Panc1 (cell line): ENCODE measurements at regions not wholly inside any gene's neighbourhood (a gene's known extent, or its start where the extent isn't known, plus 50 kb on each side); places are given as distances from the start of the nearest gene placed in this dataset.

ENCODE experiments used
- ATAC-seq: fragments of 200-7000 bp; cut with Tn5 transposase; 2 replicates; pipeline ENCODE4 v1.9.1; 2020; ENCODE audit warnings: mild to moderate bottlenecking, moderate library complexity
- BruUV-seq: library from RNA; stranded (reverse); fragments of 400-500 nt; replicated peaks from 2 replicates; lab custom pipeline; 2021; lab: Mats Ljungman, UMichigan
- CTCF ChIA-PET: fragments of 300-600 bp; sonication (Branson Sonifier 250); formaldehyde crosslinking; loops from one replicate; lab custom pipeline; 2022; ENCODE audit warnings: antibody characterized with exemption; lab: Charles Lee
- POLR2A ChIA-PET: fragments of 300-600 bp; sonication (Branson Sonifier 250); formaldehyde crosslinking; loops from one replicate; lab custom pipeline; 2022; ENCODE audit warnings: antibody characterized with exemption; lab: Charles Lee
- DNase-seq: peaks from one replicate; pipeline ENCODE4 v3.0.0-alpha.2; 2010; ENCODE audit warnings: low read depth, low spot score
- H3K27ac ChIP-seq: 2 replicates; pipeline ENCODE4 v1.5.1; 2011; ENCODE audit warnings: mild to moderate bottlenecking, low read length, inconsistent platforms
- H3K27me3 ChIP-seq: fragments of 200-500 bp; sonication (Bioruptor generic); 2 replicates; pipeline ENCODE4 v1.6.0; 2014; ENCODE audit warnings: low read length, inconsistent platforms; ENCODE audit not compliant: control insufficient read depth, insufficient read depth
- H3K36me3 ChIP-seq: fragments of 200-500 bp; sonication (Bioruptor generic); 2 replicates; pipeline ENCODE4 v1.5.1; 2014; ENCODE audit warnings: inconsistent platforms, mild to moderate bottlenecking, low read length, moderate library complexity; ENCODE audit not compliant: control insufficient read depth, insufficient read depth
- H3K4me1 ChIP-seq: 2 replicates; pipeline ENCODE4 v1.5.1; 2011; ENCODE audit warnings: inconsistent platforms, mild to moderate bottlenecking, low read length, moderate library complexity; ENCODE audit not compliant: control insufficient read depth, insufficient read depth
- H3K4me3 ChIP-seq, 2 experiments: 2 replicates each; pipeline ENCODE4 v1.5.1; 2011 to 2012; ENCODE audit warnings: low read depth in 2 of 2, low read length in 2 of 2, mild to moderate bottlenecking in 2 of 2, inconsistent platforms in 1 of 2, moderate library complexity in 1 of 2
- H3K9me3 ChIP-seq: fragments of 200-500 bp; sonication (Bioruptor generic); 2 replicates; pipeline ENCODE4 v1.5.1; 2014; ENCODE audit warnings: low read depth, mild to moderate bottlenecking, inconsistent platforms, low read length, moderate library complexity; ENCODE audit not compliant: control insufficient read depth, insufficient read depth
- CTCF ChIP-seq: fragments of 450-650 bp; IDR thresholded peaks from 2 replicates; pipeline ENCODE4 v1.5.1; 2017; ENCODE audit warnings: mild to moderate bottlenecking
- POLR2AphosphoS5 ChIP-seq: IDR thresholded peaks from 2 replicates; pipeline ENCODE4 v1.6.1; 2012; ENCODE audit warnings: mild to moderate bottlenecking, low read depth, low read length, moderate library complexity
- SIN3A ChIP-seq: IDR thresholded peaks from 2 replicates; pipeline ENCODE4 v1.6.1; 2012; ENCODE audit warnings: low read depth, mild to moderate bottlenecking, low read length, moderate library complexity, borderline replicate concordance; ENCODE audit not compliant: insufficient read depth
- TCF7L2 ChIP-seq: IDR thresholded peaks from 2 replicates; pipeline ENCODE4 v1.6.1; 2011; ENCODE audit warnings: mild to moderate bottlenecking, low read depth, low read length, inconsistent platforms
- in situ Hi-C: cut with HindIII; loops from 2 replicates; pipeline ENCODE4 v1.10.0; 2016; ENCODE audit warnings: low sequenced_read_pairs, low pct_unique_long_range_greater_than_20kb
- intact Hi-C: fragments of 100-400 bp; cut with micrococcal nuclease; formaldehyde crosslinking; loops from one replicate; pipeline ENCODE4 v1.10.0; 2022; ENCODE audit not compliant: unreplicated experiment
- TF ChIP-seq, protein P1 (sequence below), 2 experiments: IDR thresholded peaks; 2 replicates each; pipeline ENCODE4 v1.6.1; 2011 to 2012; ENCODE audit warnings: low read depth in 2 of 2, control low read depth in 1 of 2, low read length in 1 of 2, mild to moderate bottlenecking in 1 of 2, moderate library complexity in 1 of 2; ENCODE audit not compliant: insufficient read depth in 1 of 2

DNA sequence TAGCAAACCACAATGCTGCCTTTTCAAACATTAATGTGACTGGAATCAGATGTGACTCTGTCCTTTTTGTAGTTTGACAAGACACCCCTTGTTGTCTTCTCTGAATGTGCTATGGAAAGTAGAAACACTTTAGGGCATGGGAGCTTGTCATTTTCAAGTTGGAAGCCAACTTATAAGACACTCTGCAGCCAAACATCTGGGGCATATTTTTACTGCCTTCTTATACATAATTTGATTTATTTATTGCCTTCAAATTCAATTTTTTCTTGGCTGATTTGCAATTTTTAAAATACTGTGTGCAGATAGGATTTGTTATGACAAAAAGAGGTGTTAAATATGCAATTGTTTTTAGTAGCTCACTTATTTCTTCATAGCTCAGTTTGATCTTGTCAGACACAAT lies 1002.0 kb upstream of the PCDH7 start:
- H3K36me3 ChIP-seq = no peaks in the 10 kb centered on the region
- in situ Hi-C loops (no loop called here), intact Hi-C loops (no loop called here)
- CTCF ChIA-PET = no interaction called here
- ATAC-seq (no peak), DNase-seq (no peak)
- H3K27ac ChIP-seq = no peak overlapping the region
- H3K4me1 ChIP-seq = no peaks in the 10 kb centered on the region
- no peak for TF ChIP-seq TCF7L2
- TF ChIP-seq, protein P1, sequence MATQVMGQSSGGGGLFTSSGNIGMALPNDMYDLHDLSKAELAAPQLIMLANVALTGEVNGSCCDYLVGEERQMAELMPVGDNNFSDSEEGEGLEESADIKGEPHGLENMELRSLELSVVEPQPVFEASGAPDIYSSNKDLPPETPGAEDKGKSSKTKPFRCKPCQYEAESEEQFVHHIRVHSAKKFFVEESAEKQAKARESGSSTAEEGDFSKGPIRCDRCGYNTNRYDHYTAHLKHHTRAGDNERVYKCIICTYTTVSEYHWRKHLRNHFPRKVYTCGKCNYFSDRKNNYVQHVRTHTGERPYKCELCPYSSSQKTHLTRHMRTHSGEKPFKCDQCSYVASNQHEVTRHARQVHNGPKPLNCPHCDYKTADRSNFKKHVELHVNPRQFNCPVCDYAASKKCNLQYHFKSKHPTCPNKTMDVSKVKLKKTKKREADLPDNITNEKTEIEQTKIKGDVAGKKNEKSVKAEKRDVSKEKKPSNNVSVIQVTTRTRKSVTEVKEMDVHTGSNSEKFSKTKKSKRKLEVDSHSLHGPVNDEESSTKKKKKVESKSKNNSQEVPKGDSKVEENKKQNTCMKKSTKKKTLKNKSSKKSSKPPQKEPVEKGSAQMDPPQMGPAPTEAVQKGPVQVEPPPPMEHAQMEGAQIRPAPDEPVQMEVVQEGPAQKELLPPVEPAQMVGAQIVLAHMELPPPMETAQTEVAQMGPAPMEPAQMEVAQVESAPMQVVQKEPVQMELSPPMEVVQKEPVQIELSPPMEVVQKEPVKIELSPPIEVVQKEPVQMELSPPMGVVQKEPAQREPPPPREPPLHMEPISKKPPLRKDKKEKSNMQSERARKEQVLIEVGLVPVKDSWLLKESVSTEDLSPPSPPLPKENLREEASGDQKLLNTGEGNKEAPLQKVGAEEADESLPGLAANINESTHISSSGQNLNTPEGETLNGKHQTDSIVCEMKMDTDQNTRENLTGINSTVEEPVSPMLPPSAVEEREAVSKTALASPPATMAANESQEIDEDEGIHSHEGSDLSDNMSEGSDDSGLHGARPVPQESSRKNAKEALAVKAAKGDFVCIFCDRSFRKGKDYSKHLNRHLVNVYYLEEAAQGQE (IDR thresholded peaks at IDR 0.05; ENCODE audit: insufficient read depth in 1 of 2, low read depth in 2 of 2, low read length in 1 of 2) = no peak
- no peak for TF ChIP-seq SIN3A
- no peak for TF ChIP-seq CTCF
- no peak for TF ChIP-seq POLR2AphosphoS5
- POLR2A ChIA-PET = no interaction called here
- no peak overlapping the region for H3K4me3 ChIP-seq
- H3K27me3 ChIP-seq = no peaks in the 10 kb centered on the region
- BruUV-seq = no TSS peak
- no peaks in the 10 kb centered on the region for H3K9me3 ChIP-seq

DNA sequence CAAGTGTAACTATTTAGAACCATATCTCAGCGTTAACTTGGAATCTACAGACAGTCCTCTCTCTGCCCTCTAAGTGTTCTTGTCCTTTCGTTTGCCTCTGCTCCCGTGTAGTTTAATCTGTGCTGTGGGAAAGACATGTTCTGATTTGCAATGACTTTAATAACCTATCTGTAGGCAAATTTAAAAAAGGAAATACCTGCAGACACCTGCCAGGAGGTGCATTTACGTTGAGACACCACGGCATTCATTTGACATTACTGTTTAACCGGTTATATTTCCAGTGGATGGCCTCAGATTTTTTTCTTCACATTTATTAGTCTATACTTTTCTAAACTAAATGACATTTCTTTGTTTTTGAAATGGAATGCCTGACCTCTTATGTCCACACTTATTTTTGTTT lies 997.9 kb upstream of the PCDH7 start:
- ATAC-seq = no peak

More for the DNA sequence above, 997.9 kb upstream of the PCDH7 start:
- H3K4me1 ChIP-seq = no peaks in the 10 kb centered on the region
- BruUV-seq = no TSS peak
- no peak overlapping the region for H3K27ac ChIP-seq
- intact Hi-C loops = no loop called here
- H3K4me3 ChIP-seq = no peak overlapping the region
- H3K9me3 ChIP-seq = no peaks in the 10 kb centered on the region
- POLR2A ChIA-PET = no interaction called here
- H3K36me3 ChIP-seq = no peaks in the 10 kb centered on the region
- in situ Hi-C loops = no loop called here
- no peaks in the 10 kb centered on the region for H3K27me3 ChIP-seq
- no peak for DNase-seq
- CTCF ChIA-PET = no interaction called here
- no peak for TF ChIP-seq TCF7L2
- no peak for TF ChIP-seq CTCF
- TF ChIP-seq, protein P1 (IDR thresholded peaks at IDR 0.05; ENCODE audit: insufficient read depth in 1 of 2, low read depth in 2 of 2, low read length in 1 of 2) = no peak
- no peak for TF ChIP-seq POLR2AphosphoS5
- TF ChIP-seq SIN3A = no peak
